ENCODE measurements at regions not wholly inside any gene's neighbourhood (a gene's known extent, or its start where the extent isn't known, plus 50 kb on each side); places are given as distances from the start of the nearest gene placed in this dataset.

DNA sequence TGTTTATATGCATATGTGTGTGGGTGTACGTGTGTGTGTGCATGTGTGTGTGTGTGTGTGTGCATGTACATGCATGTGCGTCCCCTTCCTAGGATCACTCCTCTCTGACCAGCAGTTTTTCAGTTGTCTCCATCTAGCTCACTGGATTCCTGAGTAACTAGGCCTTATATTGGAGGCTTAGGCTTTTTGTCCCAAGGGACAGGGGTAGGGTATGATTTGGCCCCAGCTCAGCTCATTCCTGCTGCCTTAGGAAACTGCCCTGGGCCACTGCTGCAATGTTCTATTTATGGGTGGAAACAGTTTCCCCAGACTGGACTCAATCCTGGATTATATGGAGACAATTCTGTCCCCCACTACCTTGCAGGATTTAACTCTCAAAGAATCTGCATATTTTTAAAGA lies 68.8 kb upstream of the SDK1 start:
- Histone ChIP-seq H3K4me2 (no peak overlapping the region), H3K9me3 (no peaks in the 10 kb centered on the region), H2AFZ (ENCODE audit: low read depth) (no peak overlapping the region), H3K27me3 (ENCODE audit: insufficient read depth) (no peaks in the 10 kb centered on the region), H3K9ac (no peak overlapping the region), H3F3A (replicated peaks; ENCODE audit: insufficient read depth) (no peaks in the 10 kb centered on the region), H4K20me1 (ENCODE audit: insufficient read depth) (no peaks in the 10 kb centered on the region), H3K4me1 (ENCODE audit: control insufficient read depth in 1 of 2, insufficient read depth in 2 of 2, low read depth in 1 of 2, low read length in 1 of 2) (no peaks in the 10 kb centered on the region; a peak in 1 of 4 replicates), H3K9me2 (no peaks in the 10 kb centered on the region), H3K4me3 (ENCODE audit: low read depth in 2 of 2, low read length in 1 of 2) (no peak overlapping the region), H3K27ac (ENCODE audit: low read depth in 2 of 2, low read length in 1 of 2) (no peak overlapping the region), H3K79me2 (ENCODE audit: insufficient read depth) (no peaks in the 10 kb centered on the region), H3K36me3 (replicated peaks in 1 of 2; ENCODE audit: control insufficient read depth in 1 of 2, insufficient read depth in 2 of 2, low read length in 1 of 2) (no peaks in the 10 kb centered on the region)
- ChIA-PET CTCF (interaction anchor here (0.6 to 2.1 kb wide), 7 partner anchors 9 to 1613 kb away, joined by 3 to 5 read pairs (median 3); no protein-coding TSS in a partner anchor), POLR2A (no interaction called here)
- 54% methylated on average over 2 of the region's 2 CpGs for WGBS (ENCODE audit: low lambda C conversion rate)
- DNase-seq: no peak
- no peak for TF ChIP-seq PBX3 (IDR thresholded peaks at IDR 0.05)

DNA sequence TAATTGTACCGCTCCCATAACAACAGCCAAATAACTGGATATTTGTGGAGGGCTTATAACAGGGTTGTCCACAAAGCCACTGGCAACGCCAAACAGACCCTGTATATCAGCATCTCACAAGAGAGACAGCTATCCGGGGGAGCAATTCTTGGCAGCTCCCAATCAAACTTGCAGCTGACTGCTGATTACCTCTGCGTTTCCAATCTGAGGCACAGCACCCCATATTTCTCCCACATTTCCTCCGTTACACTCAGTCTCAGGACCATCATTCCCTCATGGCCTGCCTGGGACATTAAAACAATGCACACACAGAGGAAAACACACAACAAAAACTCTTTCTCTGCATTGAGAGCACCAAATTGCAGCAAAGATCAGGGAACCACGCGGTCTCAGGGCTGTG lies 67.8 kb upstream of the SDK1 start:
- Histone ChIP-seq H2AFZ (ENCODE audit: low read depth) (no peak overlapping the region), H3K79me2 (ENCODE audit: insufficient read depth) (no peaks in the 10 kb centered on the region), H4K20me1 (ENCODE audit: insufficient read depth) (no peaks in the 10 kb centered on the region), H3K27ac (ENCODE audit: low read depth in 2 of 2, low read length in 1 of 2) (no peak overlapping the region), H3K4me1 (ENCODE audit: control insufficient read depth in 1 of 2, insufficient read depth in 2 of 2, low read depth in 1 of 2, low read length in 1 of 2) (no peaks in the 10 kb centered on the region; a peak in 1 of 4 replicates), H3K27me3 (ENCODE audit: insufficient read depth) (no peaks in the 10 kb centered on the region), H3K9me2 (no peaks in the 10 kb centered on the region), H3K36me3 (replicated peaks in 1 of 2; ENCODE audit: control insufficient read depth in 1 of 2, insufficient read depth in 2 of 2, low read length in 1 of 2) (no peaks in the 10 kb centered on the region), H3F3A (replicated peaks; ENCODE audit: insufficient read depth) (no peaks in the 10 kb centered on the region), H3K4me3 (ENCODE audit: low read depth in 2 of 2, low read length in 1 of 2) (no peak overlapping the region), H3K4me2 (no peak overlapping the region), H3K9ac (no peak overlapping the region), H3K9me3 (no peaks in the 10 kb centered on the region)
- ChIA-PET POLR2A (no interaction called here), CTCF (interaction anchor here (1.2 kb wide), 1 partner anchor 79 kb away, joined by 3 read pairs; no protein-coding TSS in a partner anchor)
- TF ChIP-seq CHD2 (IDR thresholded peaks at IDR 0.05; ENCODE audit: low read length, partially characterized antibody) (no peak), RAD21 (IDR thresholded peaks at IDR 0.05; ENCODE audit: low read length) (no peak), EZH2phosphoT487 (IDR thresholded peaks at IDR 0.05; ENCODE audit: borderline replicate concordance, low read depth) (no peak), POLR2AphosphoS5 (IDR thresholded peaks at IDR 0.05; ENCODE audit: low read depth, low read length) (no peak), MAX (IDR thresholded peaks at IDR 0.05; ENCODE audit: low read depth) (no peak), JUND (IDR thresholded peaks at IDR 0.05) (no peak)
- WGBS (ENCODE audit: low lambda C conversion rate): 60% methylated on average over 7 of the region's 7 CpGs
- no peak for DNase-seq

GRCh38 chr7:3234051-3234450 lies 67.0 kb upstream of the SDK1 start:
- DNase-seq: no peak
- Histone ChIP-seq H3K4me2 (no peak overlapping the region), H3K4me3 (ENCODE audit: low read depth in 2 of 2, low read length in 1 of 2) (no peak overlapping the region), H3K27ac (ENCODE audit: low read depth in 2 of 2, low read length in 1 of 2) (no peak overlapping the region), H4K20me1 (ENCODE audit: insufficient read depth) (no peaks in the 10 kb centered on the region), H3F3A (replicated peaks; ENCODE audit: insufficient read depth) (no peaks in the 10 kb centered on the region), H3K9me3 (no peaks in the 10 kb centered on the region), H3K79me2 (ENCODE audit: insufficient read depth) (no peaks in the 10 kb centered on the region), H3K9ac (no peak overlapping the region), H3K4me1 (ENCODE audit: control insufficient read depth in 1 of 2, insufficient read depth in 2 of 2, low read depth in 1 of 2, low read length in 1 of 2) (no peaks in the 10 kb centered on the region; a peak in 1 of 4 replicates), H3K27me3 (ENCODE audit: insufficient read depth) (no peaks in the 10 kb centered on the region), H2AFZ (ENCODE audit: low read depth) (no peak overlapping the region), H3K36me3 (replicated peaks in 1 of 2; ENCODE audit: control insufficient read depth in 1 of 2, insufficient read depth in 2 of 2, low read length in 1 of 2) (no peaks in the 10 kb centered on the region), H3K9me2 (no peaks in the 10 kb centered on the region)
- ChIA-PET POLR2A (no interaction called here), CTCF (no interaction called here)
- WGBS (ENCODE audit: low lambda C conversion rate): 49% methylated on average over 6 of the region's 6 CpGs
- TF ChIP-seq NFIC (IDR thresholded peaks at IDR 0.05; ENCODE audit: borderline replicate concordance) (no peak), TEAD4 (IDR thresholded peaks at IDR 0.05; ENCODE audit: borderline replicate concordance, insufficient read depth) (no peak), RCOR1 (IDR thresholded peaks at IDR 0.05; ENCODE audit: low read length) (no peak), CTCF (IDR thresholded peaks at IDR 0.05) (no peak)
- TF ChIP-seq, protein P1, sequence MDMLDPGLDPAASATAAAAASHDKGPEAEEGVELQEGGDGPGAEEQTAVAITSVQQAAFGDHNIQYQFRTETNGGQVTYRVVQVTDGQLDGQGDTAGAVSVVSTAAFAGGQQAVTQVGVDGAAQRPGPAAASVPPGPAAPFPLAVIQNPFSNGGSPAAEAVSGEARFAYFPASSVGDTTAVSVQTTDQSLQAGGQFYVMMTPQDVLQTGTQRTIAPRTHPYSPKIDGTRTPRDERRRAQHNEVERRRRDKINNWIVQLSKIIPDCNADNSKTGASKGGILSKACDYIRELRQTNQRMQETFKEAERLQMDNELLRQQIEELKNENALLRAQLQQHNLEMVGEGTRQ (IDR thresholded peaks at IDR 0.05; ENCODE audit: borderline replicate concordance, low read depth, low read length): no peak
